ENCODE measurements at regions not wholly inside any gene's neighbourhood (a gene's known extent, or its start where the extent isn't known, plus 50 kb on each side); places are given as distances from the start of the nearest gene placed in this dataset.

- no peaks in the 10 kb centered on the region for H3K36me3 Mint-ChIP-seq (ENCODE audit: low read depth)
- DNase-seq = no peak
- H3K27me3 Mint-ChIP-seq (ENCODE audit: low read depth) = no peaks in the 10 kb centered on the region
- no peak overlapping the region for H3K4me3 Mint-ChIP-seq
- CTCF ChIA-PET = no interaction called here
- intact Hi-C loops (cut with micrococcal nuclease) = no loop called here
- H3K27ac Mint-ChIP-seq = no peak overlapping the region
- H3K9me3 Mint-ChIP-seq = peaks cover 2% of the 10 kb centered on the region
- no peaks in the 10 kb centered on the region for H3K4me1 Mint-ChIP-seq (ENCODE audit: low read depth)
These were observed 326.4 kb upstream of the MARCKS start for GRCh38 chr6:113530769-113531168.

- CTCF ChIA-PET = no interaction called here
These were observed 317.9 kb upstream of the MARCKS start for GRCh38 chr6:113539202-113539601.

GRCh38 chr6:113539623-113540022 is 317.5 kb upstream of the MARCKS start:
- CTCF ChIA-PET = no interaction called here
- Mint-ChIP-seq H3K9me3 (peaks cover 2% of the 10 kb centered on the region), H3K27ac (no peak overlapping the region), H3K4me1 (ENCODE audit: low read depth) (no peaks in the 10 kb centered on the region), H3K27me3 (ENCODE audit: low read depth) (no peaks in the 10 kb centered on the region), H3K36me3 (ENCODE audit: low read depth) (no peaks in the 10 kb centered on the region), H3K4me3 (no peak overlapping the region)
- intact Hi-C loops (cut with micrococcal nuclease) = no loop called here
- DNase-seq = no peak

More at GRCh38 chr6:113539202-113539601, 317.9 kb upstream of the MARCKS start:
- Mint-ChIP-seq H3K36me3 (ENCODE audit: low read depth) (no peaks in the 10 kb centered on the region), H3K4me3 (no peak overlapping the region), H3K27ac (no peak overlapping the region), H3K4me1 (ENCODE audit: low read depth) (no peaks in the 10 kb centered on the region), H3K9me3 (peaks cover 2% of the 10 kb centered on the region), H3K27me3 (ENCODE audit: low read depth) (no peaks in the 10 kb centered on the region)
- intact Hi-C loops (cut with micrococcal nuclease) = no loop called here
- DNase-seq = no peak

GRCh38 chr6:113540466-113540865 is 316.7 kb upstream of the MARCKS start:
- Mint-ChIP-seq H3K36me3 (ENCODE audit: low read depth) (no peaks in the 10 kb centered on the region), H3K27me3 (ENCODE audit: low read depth) (peaks cover 3% of the 10 kb centered on the region), H3K4me1 (ENCODE audit: low read depth) (no peaks in the 10 kb centered on the region), H3K27ac (no peak overlapping the region), H3K9me3 (peaks cover 2% of the 10 kb centered on the region), H3K4me3 (no peak overlapping the region)
- CTCF ChIA-PET = no interaction called here
- intact Hi-C loops (cut with micrococcal nuclease) = no loop called here
- DNase-seq = no peak

- Mint-ChIP-seq H3K27ac (no peak overlapping the region), H3K27me3 (ENCODE audit: low read depth) (peaks cover 2% of the 10 kb centered on the region)
These were observed 306.0 kb upstream of the MARCKS start for GRCh38 chr6:113551168-113551567.

GRCh38 chr6:113556775-113557174 is 300.4 kb upstream of the MARCKS start:
- no peak overlapping the region for H3K4me3 Mint-ChIP-seq
- intact Hi-C loops (cut with micrococcal nuclease) = no loop called here
- no peak overlapping the region for H3K27ac Mint-ChIP-seq
- no peaks in the 10 kb centered on the region for H3K4me1 Mint-ChIP-seq (ENCODE audit: low read depth)
- H3K36me3 Mint-ChIP-seq (ENCODE audit: low read depth) = no peaks in the 10 kb centered on the region
- CTCF ChIA-PET = no interaction called here
- no peak for DNase-seq
- H3K27me3 Mint-ChIP-seq (ENCODE audit: low read depth) = peaks cover 2% of the 10 kb centered on the region
- H3K9me3 Mint-ChIP-seq = peaks cover 2% of the 10 kb centered on the region

More at GRCh38 chr6:113551168-113551567, 306.0 kb upstream of the MARCKS start:
- CTCF ChIA-PET = no interaction called here
- DNase-seq = no peak
- Mint-ChIP-seq H3K9me3 (peaks cover 14% of the 10 kb centered on the region), H3K4me3 (no peak overlapping the region), H3K36me3 (ENCODE audit: low read depth) (no peaks in the 10 kb centered on the region), H3K4me1 (ENCODE audit: low read depth) (no peaks in the 10 kb centered on the region)
- intact Hi-C loops (cut with micrococcal nuclease) = no loop called here

- peaks cover 2% of the 10 kb centered on the region for H3K27me3 Mint-ChIP-seq (ENCODE audit: low read depth)
- H3K27ac Mint-ChIP-seq = no peak overlapping the region
- no peaks in the 10 kb centered on the region for H3K36me3 Mint-ChIP-seq (ENCODE audit: low read depth)
- no peaks in the 10 kb centered on the region for H3K9me3 Mint-ChIP-seq
- DNase-seq = no peak
- intact Hi-C loops (cut with micrococcal nuclease) = no loop called here
- H3K4me3 Mint-ChIP-seq = no peak overlapping the region
- CTCF ChIA-PET = no interaction called here
- H3K4me1 Mint-ChIP-seq (ENCODE audit: low read depth) = no peaks in the 10 kb centered on the region
These were observed 298.7 kb upstream of the MARCKS start for GRCh38 chr6:113558431-113558830.

- no peaks in the 10 kb centered on the region for H3K9me3 Mint-ChIP-seq
- intact Hi-C loops (cut with micrococcal nuclease) = no loop called here
- no peaks in the 10 kb centered on the region for H3K36me3 Mint-ChIP-seq (ENCODE audit: low read depth)
- no peak overlapping the region for H3K27ac Mint-ChIP-seq
- CTCF ChIA-PET = no interaction called here
- no peaks in the 10 kb centered on the region for H3K4me1 Mint-ChIP-seq (ENCODE audit: low read depth)
- no peak overlapping the region for H3K4me3 Mint-ChIP-seq
- H3K27me3 Mint-ChIP-seq (ENCODE audit: low read depth) = peaks cover 2% of the 10 kb centered on the region
- no peak for DNase-seq
These were observed 298.2 kb upstream of the MARCKS start for GRCh38 chr6:113558966-113559365.

- no peaks in the 10 kb centered on the region for H3K36me3 Mint-ChIP-seq (ENCODE audit: low read depth)
- no peak overlapping the region for H3K4me3 Mint-ChIP-seq
- no peak overlapping the region for H3K27ac Mint-ChIP-seq
- intact Hi-C loops (cut with micrococcal nuclease) = no loop called here
- H3K4me1 Mint-ChIP-seq (ENCODE audit: low read depth) = no peaks in the 10 kb centered on the region
- peaks cover 2% of the 10 kb centered on the region for H3K27me3 Mint-ChIP-seq (ENCODE audit: low read depth)
- H3K9me3 Mint-ChIP-seq = no peaks in the 10 kb centered on the region
- DNase-seq = no peak
- CTCF ChIA-PET = no interaction called here
These were observed 296.8 kb upstream of the MARCKS start for GRCh38 chr6:113560376-113560775.

- Mint-ChIP-seq H3K36me3 (ENCODE audit: low read depth) (no peaks in the 10 kb centered on the region), H3K4me1 (ENCODE audit: low read depth) (no peaks in the 10 kb centered on the region), H3K9me3 (no peaks in the 10 kb centered on the region), H3K27me3 (ENCODE audit: low read depth) (peaks cover 2% of the 10 kb centered on the region), H3K4me3 (no peak overlapping the region), H3K27ac (no peak overlapping the region)
- intact Hi-C loops (cut with micrococcal nuclease) = no loop called here
- DNase-seq = no peak
- CTCF ChIA-PET = no interaction called here
These were observed 296.2 kb upstream of the MARCKS start for GRCh38 chr6:113560908-113561307.

GRCh38 chr6:113562248-113562647 is 294.9 kb upstream of the MARCKS start:
- Mint-ChIP-seq H3K4me3 (no peak overlapping the region), H3K9me3 (no peaks in the 10 kb centered on the region), H3K36me3 (ENCODE audit: low read depth) (no peaks in the 10 kb centered on the region), H3K27ac (no peak overlapping the region), H3K4me1 (ENCODE audit: low read depth) (no peaks in the 10 kb centered on the region), H3K27me3 (ENCODE audit: low read depth) (no peaks in the 10 kb centered on the region)
- CTCF ChIA-PET = no interaction called here
- no peak for DNase-seq
- intact Hi-C loops (cut with micrococcal nuclease) = no loop called here

GRCh38 chr6:113564371-113565171 is 292.6 kb upstream of the MARCKS start:
- intact Hi-C loops (cut with micrococcal nuclease) = no loop called here
- CTCF ChIA-PET = no interaction called here
- Mint-ChIP-seq H3K36me3 (ENCODE audit: low read depth) (no peaks in the 10 kb centered on the region), H3K27ac (no peak overlapping the region), H3K27me3 (ENCODE audit: low read depth) (no peaks in the 10 kb centered on the region), H3K4me1 (ENCODE audit: low read depth) (no peaks in the 10 kb centered on the region), H3K4me3 (no peak overlapping the region), H3K9me3 (no peaks in the 10 kb centered on the region)
- no peak for DNase-seq

- CTCF ChIA-PET = no interaction called here
These were observed 291.8 kb upstream of the MARCKS start for GRCh38 chr6:113565306-113565705.

More at GRCh38 chr6:113565306-113565705, 291.8 kb upstream of the MARCKS start:
- Mint-ChIP-seq H3K27me3 (ENCODE audit: low read depth) (no peaks in the 10 kb centered on the region), H3K27ac (no peak overlapping the region), H3K9me3 (no peaks in the 10 kb centered on the region), H3K4me3 (no peak overlapping the region), H3K4me1 (ENCODE audit: low read depth) (no peaks in the 10 kb centered on the region), H3K36me3 (ENCODE audit: low read depth) (no peaks in the 10 kb centered on the region)
- DNase-seq = no peak
- intact Hi-C loops (cut with micrococcal nuclease) = no loop called here

All from activated naive CD4-positive, alpha-beta T cell treated with anti-CD3 and anti-CD28 coated beads for 36 hours (primary cell).